Panc1 (cell line): ENCODE measurements at regions not wholly inside any gene's neighbourhood (a gene's known extent, or its start where the extent isn't known, plus 50 kb on each side); places are given as distances from the start of the nearest gene placed in this dataset.

Source experiments
- ATAC-seq: fragments of 200-7000 bp; cut with Tn5 transposase; 2 replicates; pipeline ENCODE4 v1.9.1; 2020; ENCODE audit warnings: mild to moderate bottlenecking, moderate library complexity
- BruUV-seq: library from RNA; stranded (reverse); fragments of 400-500 nt; replicated peaks from 2 replicates; lab custom pipeline; 2021; lab: Mats Ljungman, UMichigan
- CTCF ChIA-PET: fragments of 300-600 bp; sonication (Branson Sonifier 250); formaldehyde crosslinking; loops from one replicate; lab custom pipeline; 2022; ENCODE audit warnings: antibody characterized with exemption; lab: Charles Lee
- POLR2A ChIA-PET: fragments of 300-600 bp; sonication (Branson Sonifier 250); formaldehyde crosslinking; loops from one replicate; lab custom pipeline; 2022; ENCODE audit warnings: antibody characterized with exemption; lab: Charles Lee
- DNase-seq: peaks from one replicate; pipeline ENCODE4 v3.0.0-alpha.2; 2010; ENCODE audit warnings: low read depth, low spot score
- H3K27ac ChIP-seq: 2 replicates; pipeline ENCODE4 v1.5.1; 2011; ENCODE audit warnings: mild to moderate bottlenecking, low read length, inconsistent platforms
- H3K27me3 ChIP-seq: fragments of 200-500 bp; sonication (Bioruptor generic); 2 replicates; pipeline ENCODE4 v1.6.0; 2014; ENCODE audit warnings: low read length, inconsistent platforms; ENCODE audit not compliant: control insufficient read depth, insufficient read depth
- H3K36me3 ChIP-seq: fragments of 200-500 bp; sonication (Bioruptor generic); 2 replicates; pipeline ENCODE4 v1.5.1; 2014; ENCODE audit warnings: inconsistent platforms, mild to moderate bottlenecking, low read length, moderate library complexity; ENCODE audit not compliant: control insufficient read depth, insufficient read depth
- H3K4me1 ChIP-seq: 2 replicates; pipeline ENCODE4 v1.5.1; 2011; ENCODE audit warnings: inconsistent platforms, mild to moderate bottlenecking, low read length, moderate library complexity; ENCODE audit not compliant: control insufficient read depth, insufficient read depth
- H3K4me3 ChIP-seq, 2 experiments: 2 replicates each; pipeline ENCODE4 v1.5.1; 2011 to 2012; ENCODE audit warnings: low read depth in 2 of 2, low read length in 2 of 2, mild to moderate bottlenecking in 2 of 2, inconsistent platforms in 1 of 2, moderate library complexity in 1 of 2
- H3K9me3 ChIP-seq: fragments of 200-500 bp; sonication (Bioruptor generic); 2 replicates; pipeline ENCODE4 v1.5.1; 2014; ENCODE audit warnings: low read depth, mild to moderate bottlenecking, inconsistent platforms, low read length, moderate library complexity; ENCODE audit not compliant: control insufficient read depth, insufficient read depth
- CTCF ChIP-seq: fragments of 450-650 bp; IDR thresholded peaks from 2 replicates; pipeline ENCODE4 v1.5.1; 2017; ENCODE audit warnings: mild to moderate bottlenecking
- POLR2AphosphoS5 ChIP-seq: IDR thresholded peaks from 2 replicates; pipeline ENCODE4 v1.6.1; 2012; ENCODE audit warnings: mild to moderate bottlenecking, low read depth, low read length, moderate library complexity
- REST ChIP-seq, 2 experiments: IDR thresholded peaks; 2 replicates each; pipeline ENCODE4 v1.6.1; 2011 to 2012; ENCODE audit warnings: low read depth in 2 of 2, control low read depth in 1 of 2, low read length in 1 of 2, mild to moderate bottlenecking in 1 of 2, moderate library complexity in 1 of 2; ENCODE audit not compliant: insufficient read depth in 1 of 2
- SIN3A ChIP-seq: IDR thresholded peaks from 2 replicates; pipeline ENCODE4 v1.6.1; 2012; ENCODE audit warnings: low read depth, mild to moderate bottlenecking, low read length, moderate library complexity, borderline replicate concordance; ENCODE audit not compliant: insufficient read depth
- TCF7L2 ChIP-seq: IDR thresholded peaks from 2 replicates; pipeline ENCODE4 v1.6.1; 2011; ENCODE audit warnings: mild to moderate bottlenecking, low read depth, low read length, inconsistent platforms
- in situ Hi-C: cut with HindIII; loops from 2 replicates; pipeline ENCODE4 v1.10.0; 2016; ENCODE audit warnings: low sequenced_read_pairs, low pct_unique_long_range_greater_than_20kb
- intact Hi-C: fragments of 100-400 bp; cut with micrococcal nuclease; formaldehyde crosslinking; loops from one replicate; pipeline ENCODE4 v1.10.0; 2022; ENCODE audit not compliant: unreplicated experiment

GRCh38 chr1:195785830-195786229, 822.4 kb downstream of the KCNT2 start:
- no peak overlapping the region for H3K27ac ChIP-seq
- CTCF ChIA-PET, result no interaction called here
- in situ Hi-C loops (no loop called here), intact Hi-C loops (no loop called here)
- H3K4me1 ChIP-seq, result no peaks in the 10 kb centered on the region
- no peak overlapping the region for H3K4me3 ChIP-seq
- TF ChIP-seq POLR2AphosphoS5 (no peak), CTCF (no peak), SIN3A (no peak), TCF7L2 (no peak), REST (IDR thresholded peaks at IDR 0.05; ENCODE audit: insufficient read depth in 1 of 2, low read depth in 2 of 2, low read length in 1 of 2) (no peak)
- no peaks in the 10 kb centered on the region for H3K9me3 ChIP-seq
- no TSS peak for BruUV-seq
- no peak for ATAC-seq
- no peaks in the 10 kb centered on the region for H3K36me3 ChIP-seq
- no peak for DNase-seq
- POLR2A ChIA-PET, result no interaction called here
- H3K27me3 ChIP-seq, result no peaks in the 10 kb centered on the region

GRCh38 chr1:195773931-195774330, 834.3 kb downstream of the KCNT2 start:
- intact Hi-C loops (no loop called here), in situ Hi-C loops (no loop called here)
- POLR2A ChIA-PET, result no interaction called here

More at GRCh38 chr1:195773931-195774330, 834.3 kb downstream of the KCNT2 start:
- Histone ChIP-seq H3K27me3 (no peaks in the 10 kb centered on the region), H3K36me3 (no peaks in the 10 kb centered on the region), H3K27ac (no peak overlapping the region), H3K4me3 (no peak overlapping the region), H3K9me3 (no peaks in the 10 kb centered on the region), H3K4me1 (no peaks in the 10 kb centered on the region)
- DNase-seq (no peak), ATAC-seq (no peak)
- CTCF ChIA-PET, result no interaction called here
- BruUV-seq, result no TSS peak
- TF ChIP-seq CTCF (no peak), REST (IDR thresholded peaks at IDR 0.05; ENCODE audit: insufficient read depth in 1 of 2, low read depth in 2 of 2, low read length in 1 of 2) (no peak)
